ENCODE measurements at regions not wholly inside any gene's neighbourhood (a gene's known extent, or its start where the extent isn't known, plus 50 kb on each side); places are given as distances from the start of the nearest gene placed in this dataset.

DNA sequence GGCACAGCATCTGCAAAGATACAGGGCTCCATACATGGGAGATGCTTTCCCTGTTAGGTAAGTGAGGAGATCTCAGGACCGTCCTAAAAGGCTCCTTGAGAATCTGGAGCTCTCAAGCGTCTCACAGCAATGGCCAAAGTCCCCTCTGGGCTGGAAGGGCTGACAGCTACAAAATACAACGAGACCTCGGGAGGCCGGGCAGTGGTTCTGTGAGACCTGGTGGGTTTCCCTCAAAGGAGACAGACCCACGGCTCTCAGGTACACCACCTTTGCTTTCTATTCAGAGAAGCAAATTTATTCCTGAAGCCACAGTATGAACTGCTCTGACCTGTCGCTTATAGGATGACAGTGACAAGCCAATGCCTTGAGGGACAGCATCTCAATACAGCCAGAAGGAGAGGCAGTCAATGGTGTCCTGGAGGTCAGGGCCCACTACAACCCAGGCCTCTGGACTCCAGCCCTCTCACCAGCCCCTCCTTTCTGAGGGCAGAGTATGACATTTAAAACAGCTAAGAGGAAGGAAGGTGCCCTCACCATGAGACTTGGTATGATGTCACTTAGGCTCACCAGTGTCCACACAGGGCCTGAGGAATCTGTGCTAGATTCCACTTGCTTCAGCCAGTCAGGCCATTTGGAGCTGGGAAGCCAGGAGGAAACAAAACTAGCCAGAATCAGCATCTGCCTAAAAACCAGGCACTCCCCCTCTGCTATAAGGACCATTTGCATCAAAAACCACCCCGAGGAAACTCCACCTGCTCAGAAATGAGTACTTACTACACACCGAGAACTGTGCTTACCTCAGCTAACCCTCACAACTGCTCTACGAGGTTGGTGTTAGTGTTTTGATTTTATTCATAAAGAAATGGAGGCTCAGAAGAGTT lies 86.5 kb upstream of the FSTL4 start:
- TF ChIP-seq POLR2A (IDR thresholded peaks at IDR 0.05; ENCODE audit: low read depth, low read length): no peak
- no peak for TF ChIP-seq SPI1 (IDR thresholded peaks at IDR 0.05; ENCODE audit: low read depth, low read length)
- no peak for TF ChIP-seq POLR2AphosphoS5 (IDR thresholded peaks at IDR 0.05; ENCODE audit: low read depth, low read length)
